Stimulated activated CD8-positive, alpha-beta memory T cell treated with anti-CD3 and anti-CD28 coated beads, Interleukin-12 subunit alpha, Interleukin-12 subunit beta, amount 100 ng/mL, for 1 hour (primary cell): ENCODE measurements at regions not wholly inside any gene's neighbourhood (a gene's known extent, or its start where the extent isn't known, plus 50 kb on each side); places are given as distances from the start of the nearest gene placed in this dataset.
A peak's percentile ranks its signal among the peaks of the same experiment; 100 is the strongest.

ENCODE experiments used
- DNase-seq: peaks from one replicate; pipeline ENCODE4 v3.0.0-alpha.2; 2020; ENCODE audit warnings: low read depth

GRCh38 chr6:163986313-163986712 is 571.8 kb downstream of the QKI start:
- no peak for DNase-seq

GRCh38 chr6:163985710-163986109 is 571.2 kb downstream of the QKI start:
- no peak for DNase-seq

GRCh38 chr6:163985040-163985439 is 570.5 kb downstream of the QKI start:
- DNase-seq = no peak

DNA sequence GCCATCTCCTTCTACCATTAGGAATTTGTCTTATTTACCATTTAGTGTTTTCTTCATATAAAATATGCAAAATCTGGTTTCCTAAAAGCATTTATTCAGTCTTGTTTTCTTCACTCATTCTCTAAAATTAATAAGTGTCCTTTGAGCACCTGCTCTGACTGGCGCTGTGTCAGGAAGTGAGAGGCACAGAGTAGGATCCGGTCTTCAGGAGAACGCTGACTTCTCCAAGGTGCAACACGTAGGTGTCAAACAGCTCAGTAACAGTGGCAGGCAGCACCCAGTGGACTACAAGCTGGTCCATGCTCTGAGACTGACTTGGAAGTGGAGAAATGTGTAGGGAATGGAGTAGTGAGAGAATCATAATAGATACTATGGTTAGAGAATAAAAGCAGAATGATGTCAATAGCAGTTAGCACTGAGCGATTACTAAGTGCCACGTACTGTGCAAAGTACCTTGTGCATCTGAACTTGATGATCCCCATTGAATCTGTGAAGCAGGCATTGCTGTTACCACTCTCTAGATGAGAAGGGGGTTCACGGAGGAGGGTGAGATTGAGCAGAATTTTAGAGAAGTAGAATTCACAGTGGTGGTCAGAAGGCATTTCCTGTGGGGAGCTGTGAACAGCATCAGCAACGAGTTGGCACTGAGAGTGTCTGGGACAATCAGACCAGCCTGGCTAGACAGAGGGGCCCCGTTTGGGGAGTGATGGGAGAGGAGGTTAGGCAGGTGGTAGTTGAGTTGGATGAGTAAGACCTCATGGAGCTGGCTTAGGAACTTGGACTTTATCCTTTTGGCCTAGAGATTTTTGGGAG is 569.8 kb downstream of the QKI start:
- no peak for DNase-seq

GRCh38 chr6:163983679-163984078 is 569.2 kb downstream of the QKI start:
- DNase-seq = no peak

DNA sequence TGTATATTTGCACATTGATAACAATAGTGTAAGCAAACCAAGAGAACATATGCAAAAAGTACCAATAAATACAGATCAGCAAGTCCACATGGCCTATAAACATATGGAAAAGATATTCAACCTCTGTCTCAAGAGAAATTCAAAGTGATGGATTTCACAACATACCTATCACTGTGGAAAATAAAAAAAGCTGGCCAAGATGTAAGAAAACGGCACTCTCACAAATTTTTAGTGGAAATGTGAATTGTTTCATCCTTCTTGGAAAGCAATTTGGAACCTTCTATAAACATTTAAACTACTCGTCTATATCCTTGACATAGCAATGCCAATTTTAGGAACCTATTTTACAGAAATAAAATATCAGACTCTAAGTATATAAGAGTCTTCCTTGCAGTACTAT is 559.8 kb downstream of the QKI start:
- DNase-seq = no peak

GRCh38 chr6:163971841-163972838 is 557.6 kb downstream of the QKI start:
- DNase-seq = no peak

GRCh38 chr6:163970846-163971564 is 556.5 kb downstream of the QKI start:
- no peak for DNase-seq

- DNase-seq = no peak
Measured at GRCh38 chr6:163965426-163966348, 551.2 kb downstream of the QKI start.

GRCh38 chr6:163964789-163965188 is 550.3 kb downstream of the QKI start:
- DNase-seq = no peak

DNA sequence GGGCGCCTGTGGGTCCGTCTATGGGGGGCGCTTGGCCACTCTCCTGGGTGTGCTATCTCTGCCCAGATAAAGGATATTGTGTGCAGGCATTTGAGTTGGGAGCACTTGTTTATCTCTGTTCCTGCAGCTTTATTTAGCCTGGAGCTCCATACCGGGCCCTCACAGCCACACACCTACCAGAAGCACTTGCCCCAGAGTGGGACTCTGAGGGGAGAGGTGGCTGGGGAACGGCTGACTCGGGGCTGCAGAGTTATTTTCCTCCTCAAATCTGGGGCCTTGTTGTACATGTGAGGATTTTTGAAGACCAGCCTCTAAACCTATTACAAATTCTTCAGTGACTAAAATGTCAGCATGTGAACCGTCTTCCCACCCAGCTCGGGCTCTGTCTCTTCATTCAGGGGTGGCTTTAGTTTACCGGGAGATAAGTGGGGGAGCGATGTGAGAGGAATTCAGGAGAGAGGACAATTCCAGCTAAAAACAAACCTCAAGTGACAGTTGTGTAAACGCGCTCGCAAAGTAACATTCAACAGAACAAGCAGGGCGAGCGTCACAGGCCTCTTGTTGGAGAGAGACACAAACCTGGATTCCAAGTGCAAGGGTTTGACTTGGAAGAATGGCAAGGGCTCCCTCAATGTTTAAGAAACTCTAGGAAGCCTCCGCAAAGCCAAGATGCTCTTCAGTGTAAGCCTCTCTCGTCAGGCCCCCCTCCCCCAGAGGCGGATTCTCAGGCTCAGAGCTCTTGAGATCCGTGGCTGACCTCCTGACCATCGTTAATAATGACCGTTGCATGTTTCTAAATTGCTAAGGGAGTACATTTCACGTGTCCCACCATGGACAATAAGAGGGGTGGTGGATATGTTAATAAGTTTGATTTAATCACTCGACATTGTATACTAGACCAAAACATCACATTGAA is 548.9 kb downstream of the QKI start:
- DNase-seq = no peak

DNA sequence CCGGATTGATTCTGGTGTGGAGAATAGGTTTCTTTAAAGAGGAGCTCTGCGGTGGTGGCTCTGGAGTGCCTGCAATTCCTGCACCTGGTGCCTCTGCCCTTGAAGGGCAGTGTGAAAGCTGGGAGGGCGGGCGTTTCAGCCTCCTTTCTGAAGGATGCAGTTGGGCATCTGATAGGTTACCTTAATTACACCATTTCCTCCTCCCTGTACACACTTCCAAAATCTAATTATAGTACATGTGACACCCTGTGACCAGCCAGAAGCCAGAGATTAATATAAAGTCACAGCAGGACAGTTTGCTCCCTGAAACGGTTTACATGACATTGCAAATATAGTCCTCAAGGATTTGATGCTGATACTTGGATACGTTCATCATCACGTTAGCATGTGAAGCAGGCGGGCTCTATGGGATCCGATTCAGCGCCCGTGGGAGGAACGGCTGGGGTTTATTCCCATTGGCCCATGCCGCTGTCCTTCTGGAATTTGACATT is 548.2 kb downstream of the QKI start:
- no peak for DNase-seq

GRCh38 chr6:163960128-163960527 is 545.6 kb downstream of the QKI start:
- DNase-seq = no peak

DNA sequence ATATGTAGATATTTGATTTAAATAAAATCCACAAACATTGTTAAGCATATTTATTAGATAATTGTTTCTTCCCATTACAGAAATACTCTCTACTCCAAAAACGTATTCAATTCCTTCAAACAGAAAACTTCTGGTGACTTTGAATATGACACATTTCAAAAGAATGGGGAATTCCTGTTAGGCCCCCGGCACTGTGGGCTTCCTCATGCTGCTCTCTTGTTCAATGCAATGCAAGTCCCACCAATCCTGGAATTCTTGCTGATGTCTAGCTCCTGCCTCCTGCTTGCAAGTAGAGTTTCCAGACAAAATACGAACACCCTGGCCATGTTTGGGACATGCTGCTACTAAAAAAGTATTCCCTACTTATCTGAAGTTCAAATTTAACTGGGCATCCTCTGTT is 544.1 kb downstream of the QKI start:
- DNase-seq = no peak

- DNase-seq = peak; percentile 36
Measured at GRCh38 chr6:163956571-163957407, 542.3 kb downstream of the QKI start.

GRCh38 chr6:163955756-163956155 is 541.2 kb downstream of the QKI start:
- DNase-seq = no peak

DNA sequence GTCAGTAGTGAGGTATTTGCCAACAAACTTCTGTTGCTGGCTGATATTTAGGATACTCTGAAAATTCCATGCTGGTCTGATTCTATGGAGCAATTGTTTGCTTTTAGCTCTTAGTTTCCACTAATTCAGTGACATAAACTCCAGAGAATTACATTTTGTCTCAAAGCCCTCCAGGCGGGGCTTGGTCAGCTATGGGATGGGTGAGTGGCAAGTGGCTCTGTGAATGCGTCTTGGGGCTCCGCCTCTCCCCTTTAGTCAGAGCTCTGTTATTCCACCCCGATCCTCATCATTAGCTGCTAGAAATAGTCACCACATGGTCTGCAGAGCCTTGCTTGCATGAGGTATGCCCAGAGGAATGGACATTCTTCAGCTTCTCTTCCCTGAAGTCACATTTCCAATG is 540.6 kb downstream of the QKI start:
- DNase-seq = no peak

DNA sequence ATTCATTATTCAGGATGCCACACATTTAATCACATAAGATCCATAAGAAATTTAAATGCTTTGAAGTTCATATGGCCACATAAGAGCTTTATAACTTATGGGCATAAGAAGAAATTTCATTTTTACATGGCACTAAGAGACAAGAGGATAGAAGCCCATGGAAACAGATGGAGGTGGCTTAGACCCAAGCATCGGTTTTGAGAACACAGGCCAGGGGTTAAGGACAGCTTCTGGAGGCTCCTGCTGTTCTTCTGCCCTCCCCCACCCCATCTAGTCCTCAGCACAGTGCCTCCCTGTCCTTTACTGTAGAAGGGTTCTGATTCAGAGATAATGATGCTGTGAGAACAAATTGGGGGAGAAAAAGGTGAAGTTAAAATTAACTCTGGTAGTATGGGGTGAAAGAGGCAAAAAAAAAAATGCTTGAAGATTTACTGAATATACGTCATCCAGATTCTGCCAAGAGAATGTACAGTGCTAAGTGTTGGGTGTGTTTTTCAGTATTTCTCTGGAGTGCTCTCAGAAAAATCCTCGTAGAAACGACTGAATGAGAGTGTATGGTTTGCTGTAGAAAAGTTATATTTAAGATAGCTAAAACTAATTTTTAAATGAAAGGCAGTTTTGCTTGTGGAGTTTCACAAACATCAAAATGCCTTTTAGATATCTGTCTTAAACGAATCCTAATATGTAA is 539.7 kb downstream of the QKI start:
- no peak for DNase-seq
